Fibroblast of lung (primary cell): ENCODE measurements at regions not wholly inside any gene's neighbourhood (a gene's known extent, or its start where the extent isn't known, plus 50 kb on each side); places are given as distances from the start of the nearest gene placed in this dataset.

Experiments used
- EZH2 ChIP-seq: IDR thresholded peaks from 2 replicates; pipeline ENCODE4 v1.5.1; 2012; ENCODE audit warnings: low read length, control low read depth, mild to moderate bottlenecking; ENCODE audit errors: missing control alignments
- TF ChIP-seq, protein P1 (sequence below), 2 donors: IDR thresholded peaks in 1 of 2; conservative IDR thresholded peaks in 1 of 2; 1 replicate in 1 of 2; 2 replicates in 1 of 2; pipeline ENCODE4 v1.5.1; 2011 to 2012; ENCODE audit warnings: low read length in 2 of 2, control low read depth in 1 of 2, inconsistent platforms in 1 of 2, low read depth in 1 of 2, mild to moderate bottlenecking in 1 of 2

- no peak for TF ChIP-seq EZH2
- TF ChIP-seq, protein P1, sequence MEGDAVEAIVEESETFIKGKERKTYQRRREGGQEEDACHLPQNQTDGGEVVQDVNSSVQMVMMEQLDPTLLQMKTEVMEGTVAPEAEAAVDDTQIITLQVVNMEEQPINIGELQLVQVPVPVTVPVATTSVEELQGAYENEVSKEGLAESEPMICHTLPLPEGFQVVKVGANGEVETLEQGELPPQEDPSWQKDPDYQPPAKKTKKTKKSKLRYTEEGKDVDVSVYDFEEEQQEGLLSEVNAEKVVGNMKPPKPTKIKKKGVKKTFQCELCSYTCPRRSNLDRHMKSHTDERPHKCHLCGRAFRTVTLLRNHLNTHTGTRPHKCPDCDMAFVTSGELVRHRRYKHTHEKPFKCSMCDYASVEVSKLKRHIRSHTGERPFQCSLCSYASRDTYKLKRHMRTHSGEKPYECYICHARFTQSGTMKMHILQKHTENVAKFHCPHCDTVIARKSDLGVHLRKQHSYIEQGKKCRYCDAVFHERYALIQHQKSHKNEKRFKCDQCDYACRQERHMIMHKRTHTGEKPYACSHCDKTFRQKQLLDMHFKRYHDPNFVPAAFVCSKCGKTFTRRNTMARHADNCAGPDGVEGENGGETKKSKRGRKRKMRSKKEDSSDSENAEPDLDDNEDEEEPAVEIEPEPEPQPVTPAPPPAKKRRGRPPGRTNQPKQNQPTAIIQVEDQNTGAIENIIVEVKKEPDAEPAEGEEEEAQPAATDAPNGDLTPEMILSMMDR (conservative IDR thresholded peaks at IDR 0.05 in 1 of 2, IDR thresholded peaks at IDR 0.05 in 1 of 2; ENCODE audit: low read depth in 1 of 2, low read length in 2 of 2), result no peak
These were observed 283.2 kb upstream of the CPEB2 start for GRCh38 chr4:14719053-14719452.
